Stimulated activated CD4-positive, alpha-beta T cell treated with anti-CD3 and anti-CD28 coated beads, Interleukin-4, amount 100 ng/mL, for 1 hour (primary cell): ENCODE measurements at regions not wholly inside any gene's neighbourhood (a gene's known extent, or its start where the extent isn't known, plus 50 kb on each side); places are given as distances from the start of the nearest gene placed in this dataset.

ENCODE experiments used
- DNase-seq: peaks from one replicate; pipeline ENCODE4 v3.0.0-alpha.2; 2020

- no peak for DNase-seq
Measured at GRCh38 chr2:39540414-39540813, 103.3 kb upstream of the MAP4K3 start.

- no peak for DNase-seq
Measured at GRCh38 chr2:39541011-39541930, 104.2 kb upstream of the MAP4K3 start.

GRCh38 chr2:39542523-39542922 is 105.4 kb upstream of the MAP4K3 start:
- DNase-seq, result no peak

- DNase-seq, result no peak
Measured at GRCh38 chr2:39545957-39546356, 108.9 kb upstream of the MAP4K3 start.

- no peak for DNase-seq
Measured at GRCh38 chr2:39546409-39546808, 109.3 kb upstream of the MAP4K3 start.

- no peak for DNase-seq
Measured at GRCh38 chr2:39546937-39547336, 109.9 kb upstream of the MAP4K3 start.

- DNase-seq, result no peak
Measured at GRCh38 chr2:39547811-39548719, 111.0 kb upstream of the MAP4K3 start.

- no peak for DNase-seq
Measured at GRCh38 chr2:39549000-39549399, 111.9 kb upstream of the MAP4K3 start.

- DNase-seq, result no peak
Measured at GRCh38 chr2:39549718-39550464, 112.8 kb upstream of the MAP4K3 start.

GRCh38 chr2:39550701-39551285 is 113.7 kb upstream of the MAP4K3 start:
- no peak for DNase-seq

GRCh38 chr2:39558906-39559305 is 106.8 kb upstream of the TMEM178A start:
- no peak for DNase-seq

GRCh38 chr2:39563572-39563971 is 102.1 kb upstream of the TMEM178A start:
- DNase-seq, result no peak

GRCh38 chr2:39567507-39567906 is 98.2 kb upstream of the TMEM178A start:
- DNase-seq, result no peak

- no peak for DNase-seq
Measured at GRCh38 chr2:39568116-39568515, 97.6 kb upstream of the TMEM178A start.

GRCh38 chr2:39568561-39569006 is 97.1 kb upstream of the TMEM178A start:
- DNase-seq, result no peak

- no peak for DNase-seq
Measured at GRCh38 chr2:39570130-39570555, 95.6 kb upstream of the TMEM178A start.

- DNase-seq, result no peak
Measured at GRCh38 chr2:39570614-39571013, 95.1 kb upstream of the TMEM178A start.

- no peak for DNase-seq
Measured at GRCh38 chr2:39571111-39571731, 94.5 kb upstream of the TMEM178A start.

GRCh38 chr2:39573276-39573675 is 92.4 kb upstream of the TMEM178A start:
- DNase-seq, result no peak

- DNase-seq, result no peak
Measured at GRCh38 chr2:39581866-39582265, 83.9 kb upstream of the TMEM178A start.

- DNase-seq, result no peak
Measured at GRCh38 chr2:39583213-39583612, 82.5 kb upstream of the TMEM178A start.

GRCh38 chr2:39583781-39584180 is 81.9 kb upstream of the TMEM178A start:
- DNase-seq, result no peak
